ENCODE measurements at regions not wholly inside any gene's neighbourhood (a gene's known extent, or its start where the extent isn't known, plus 50 kb on each side); places are given as distances from the start of the nearest gene placed in this dataset.
"Not testable (repeated sequence)": the region's sequence is repeated elsewhere in the genome, so short reads cannot be mapped to it uniquely, and the experiment has no call there.

- DNase-seq = no peak
Observed at GRCh38 chr1:55894521-55894920, 679.4 kb upstream of the USP24 start.

- DNase-seq = no peak
Observed at GRCh38 chr1:55893155-55893554, 678.0 kb upstream of the USP24 start.

GRCh38 chr1:55888685-55889317 lies 673.6 kb upstream of the USP24 start:
- DNase-seq = no peak

DNA sequence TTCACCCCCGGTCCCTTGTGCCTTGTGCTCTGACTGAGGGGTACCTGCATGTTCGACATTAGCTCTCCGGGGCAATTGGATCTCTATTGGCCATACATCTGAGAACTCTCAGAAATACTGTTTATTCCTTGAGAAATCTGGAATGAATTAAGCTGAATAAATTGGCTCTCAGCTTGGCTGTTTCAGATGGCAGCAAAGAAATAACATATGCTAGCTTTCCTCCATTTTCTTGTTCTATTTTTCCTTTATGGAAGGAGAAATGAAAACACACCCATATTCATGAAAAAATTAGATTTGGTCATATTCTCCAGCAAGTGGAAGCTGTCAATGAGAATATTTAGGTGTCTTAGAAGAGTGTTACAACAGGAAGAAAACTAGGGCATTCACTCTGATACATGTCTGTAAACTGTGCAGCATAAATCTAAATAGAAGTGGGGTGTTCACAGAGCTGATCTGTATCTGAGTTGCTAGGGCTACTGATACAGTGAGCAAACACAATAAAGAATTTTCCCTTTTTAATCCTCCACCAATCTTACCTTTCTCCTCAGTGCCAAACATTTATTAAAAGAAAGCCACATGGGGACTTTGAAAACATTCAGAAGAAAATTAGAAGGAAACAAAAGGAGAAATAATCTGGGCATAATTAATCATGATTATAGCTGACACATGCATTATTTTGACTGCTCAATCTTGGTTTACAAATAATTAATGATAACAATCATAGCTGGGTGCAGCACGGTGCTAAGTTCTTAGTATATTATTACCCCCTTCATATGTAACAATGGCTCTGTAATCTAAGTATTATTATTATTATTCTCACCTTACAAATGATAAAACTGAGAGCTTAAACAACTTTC lies 671.9 kb upstream of the USP24 start:
- no peak for DNase-seq

DNA sequence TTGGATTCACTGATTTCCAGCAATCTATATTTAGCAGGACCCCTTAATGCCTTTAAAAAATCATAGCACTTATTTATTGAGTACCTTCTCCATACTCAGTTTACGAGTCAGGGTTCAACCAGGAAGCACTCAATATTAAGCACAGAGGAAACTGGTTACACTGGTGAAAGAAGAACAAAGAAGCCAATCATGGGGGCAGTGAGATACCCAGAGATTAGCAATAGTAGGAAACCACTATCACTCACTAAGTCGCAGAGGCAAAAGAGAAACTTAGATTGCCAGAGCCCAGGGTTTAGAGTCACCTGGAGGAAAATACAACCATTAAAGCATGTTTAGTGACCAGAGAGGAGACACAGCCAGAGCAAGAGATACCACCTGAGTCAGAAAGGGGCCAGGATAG lies 670.5 kb upstream of the USP24 start:
- no peak for DNase-seq

- no peak for DNase-seq
Observed at GRCh38 chr1:55882931-55883330, 667.8 kb upstream of the USP24 start.

DNA sequence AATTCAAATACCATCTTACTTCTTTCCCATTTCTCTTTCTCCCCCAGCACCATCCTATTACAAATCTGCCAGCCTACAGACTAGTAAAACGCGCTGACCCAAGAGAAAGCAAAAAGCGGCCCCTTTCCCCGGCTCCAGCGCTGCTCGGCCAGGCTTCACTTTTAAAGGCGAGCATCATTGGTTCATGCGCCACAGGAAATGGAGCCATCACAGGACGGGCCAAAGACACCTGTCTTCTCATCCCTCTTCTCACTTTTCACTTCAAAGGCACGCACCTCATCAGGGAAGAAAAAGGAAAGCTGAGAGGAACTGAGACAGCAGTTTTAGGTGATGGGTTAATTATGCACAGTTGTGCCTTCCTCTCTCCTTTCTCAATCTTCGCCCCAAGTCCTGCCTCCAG lies 664.2 kb upstream of the USP24 start:
- no peak for DNase-seq

DNA sequence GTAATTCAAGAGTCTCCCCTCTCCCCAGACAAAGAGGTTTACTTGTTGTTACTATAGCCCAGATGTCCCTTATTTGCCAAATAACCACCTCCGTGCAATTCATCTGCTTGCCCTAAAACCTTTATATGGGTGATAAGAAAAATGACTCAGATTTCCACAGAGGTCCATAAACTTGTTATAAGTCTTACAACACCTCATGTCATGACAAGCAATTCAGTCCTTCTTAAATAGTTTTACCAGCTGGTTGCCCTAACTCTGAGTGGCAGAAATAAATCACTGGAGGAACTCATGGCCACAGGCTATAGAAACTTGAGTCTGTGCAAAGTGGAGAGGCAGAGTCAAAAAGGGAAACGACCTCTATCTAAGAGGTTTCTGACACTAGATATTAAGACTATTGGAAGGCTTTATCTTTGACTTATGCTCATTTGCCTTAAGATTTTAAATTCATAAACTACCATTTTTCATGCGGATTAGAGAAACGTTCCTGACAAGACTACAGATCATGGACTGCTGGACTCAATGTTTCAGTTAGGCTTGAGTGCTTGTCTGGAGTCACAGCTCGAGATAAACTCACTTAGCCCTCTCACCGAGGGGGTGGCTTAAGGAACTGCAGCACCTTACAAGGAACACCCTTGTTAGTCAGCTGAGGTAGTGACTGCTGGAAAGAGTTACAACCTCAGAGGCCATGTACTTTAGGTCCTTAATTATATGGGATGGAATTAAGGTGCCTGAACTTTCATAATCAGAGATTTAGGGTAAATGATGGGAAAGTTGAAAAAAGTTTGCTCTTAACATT lies 662.5 kb upstream of the USP24 start:
- DNase-seq = no peak

GRCh38 chr1:55876276-55877060 lies 661.3 kb upstream of the USP24 start:
- no peak for DNase-seq

DNA sequence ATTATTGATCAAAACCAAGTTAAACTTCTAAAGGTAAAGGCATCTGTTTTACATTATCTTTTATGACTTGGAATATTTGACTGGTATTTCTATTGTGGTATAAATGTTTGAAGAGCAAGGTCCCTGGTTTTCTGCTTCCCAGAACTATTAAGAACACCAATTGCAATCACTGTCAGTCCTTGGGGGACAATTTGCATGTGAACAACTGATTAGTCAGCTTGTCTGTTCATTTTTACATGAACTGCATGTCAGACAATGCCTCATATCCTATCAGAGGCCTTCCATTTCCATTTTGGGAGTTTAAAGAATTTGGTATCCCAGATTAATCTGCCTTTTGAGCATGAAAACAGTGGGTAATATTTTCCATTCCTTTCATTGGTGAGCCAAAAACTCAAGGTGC lies 654.9 kb upstream of the USP24 start:
- DNase-seq = no peak

DNA sequence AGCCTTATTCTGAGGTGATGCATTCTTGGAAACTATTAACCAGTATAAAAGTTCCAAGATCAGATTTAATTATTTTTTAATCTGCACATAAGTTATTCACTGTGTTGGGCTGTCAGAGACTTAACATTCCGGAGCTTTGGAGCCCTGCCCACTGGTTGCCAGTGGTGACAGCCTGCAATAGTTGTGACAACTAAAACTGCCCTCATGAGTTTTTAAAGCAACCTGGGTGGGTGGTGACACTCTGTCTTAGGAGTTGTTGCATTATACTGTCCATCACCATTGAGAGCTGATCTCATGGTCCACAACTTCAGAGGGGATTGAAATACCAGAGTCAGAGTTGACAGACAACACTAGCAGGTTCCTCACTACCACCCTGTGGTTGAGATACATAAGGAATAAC lies 653.9 kb upstream of the USP24 start:
- peak; percentile 49 for DNase-seq

DNA sequence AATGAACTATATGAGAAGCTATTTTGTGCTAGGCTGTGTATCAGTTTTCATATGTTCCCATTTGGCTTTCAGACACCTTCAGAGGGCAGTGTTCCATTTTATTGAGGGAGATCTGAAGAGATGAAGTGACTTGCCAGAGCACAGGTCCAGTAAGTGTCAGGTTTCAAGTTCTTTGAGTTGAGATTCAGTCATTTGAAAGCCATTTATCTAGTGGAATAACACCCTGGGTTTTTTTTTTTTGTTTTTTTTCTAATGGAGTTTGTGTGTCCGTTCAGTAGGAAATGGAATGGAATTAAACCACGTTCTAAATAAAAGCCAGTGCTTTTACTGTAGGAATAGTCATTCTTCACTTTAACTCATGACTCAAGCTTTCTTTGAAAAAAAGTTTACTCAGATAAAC lies 652.9 kb upstream of the USP24 start:
- no peak for DNase-seq

- DNase-seq = no peak
Observed at GRCh38 chr1:55867304-55867843, 652.2 kb upstream of the USP24 start.

- not testable (repeated sequence) for DNase-seq
Observed at GRCh38 chr1:55865778-55866177, 650.6 kb upstream of the USP24 start.

DNA sequence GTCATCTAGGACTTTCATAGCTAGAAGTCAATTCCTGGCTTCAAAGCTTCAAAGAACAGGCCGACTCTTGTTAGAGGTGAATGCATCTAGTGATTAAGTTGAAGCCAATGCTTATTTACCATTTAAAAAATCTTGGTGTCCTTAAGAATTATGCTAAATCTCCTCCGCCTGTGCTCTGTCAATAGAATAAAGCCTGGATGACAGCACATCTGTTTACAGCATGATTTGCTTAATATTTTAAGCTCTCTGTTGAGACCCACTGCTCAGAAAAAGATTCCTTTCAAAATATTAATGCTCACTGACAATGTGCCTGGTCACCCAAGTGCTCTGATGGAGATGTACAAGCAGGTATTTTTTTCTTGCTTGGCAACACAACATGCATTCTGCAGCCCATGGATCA lies 649.1 kb upstream of the USP24 start:
- DNase-seq = no peak

DNA sequence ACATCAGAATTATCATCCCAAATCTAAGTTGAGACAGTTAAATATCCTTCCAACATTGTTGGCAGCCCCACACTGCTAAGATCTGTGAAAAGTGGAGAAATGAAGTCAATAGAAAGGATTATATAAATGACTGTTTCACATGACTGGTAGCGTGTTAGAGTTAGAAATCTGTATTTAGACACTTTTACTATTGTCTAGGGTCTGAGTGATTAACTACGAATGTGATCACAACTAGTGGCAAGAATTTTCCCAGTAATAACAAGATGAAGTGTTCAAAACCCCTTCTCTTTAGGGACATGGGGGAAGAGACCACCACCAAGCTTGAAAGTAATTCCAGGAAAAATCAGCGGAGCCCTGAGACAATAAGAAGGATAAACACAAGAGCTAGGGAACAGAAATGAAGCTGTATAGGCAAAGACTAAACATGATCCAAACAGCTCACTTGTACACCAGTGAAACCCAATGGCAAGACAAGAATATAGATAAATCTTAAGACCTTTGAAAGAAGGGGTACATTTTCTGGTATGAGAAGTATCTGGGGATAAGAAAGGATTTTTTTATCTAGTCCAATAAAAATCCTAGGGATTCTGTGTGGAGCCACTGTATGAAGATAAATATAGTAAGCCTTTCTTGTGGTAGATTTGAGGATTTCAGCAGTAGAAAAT lies 646.6 kb upstream of the USP24 start:
- no peak for DNase-seq

DNA sequence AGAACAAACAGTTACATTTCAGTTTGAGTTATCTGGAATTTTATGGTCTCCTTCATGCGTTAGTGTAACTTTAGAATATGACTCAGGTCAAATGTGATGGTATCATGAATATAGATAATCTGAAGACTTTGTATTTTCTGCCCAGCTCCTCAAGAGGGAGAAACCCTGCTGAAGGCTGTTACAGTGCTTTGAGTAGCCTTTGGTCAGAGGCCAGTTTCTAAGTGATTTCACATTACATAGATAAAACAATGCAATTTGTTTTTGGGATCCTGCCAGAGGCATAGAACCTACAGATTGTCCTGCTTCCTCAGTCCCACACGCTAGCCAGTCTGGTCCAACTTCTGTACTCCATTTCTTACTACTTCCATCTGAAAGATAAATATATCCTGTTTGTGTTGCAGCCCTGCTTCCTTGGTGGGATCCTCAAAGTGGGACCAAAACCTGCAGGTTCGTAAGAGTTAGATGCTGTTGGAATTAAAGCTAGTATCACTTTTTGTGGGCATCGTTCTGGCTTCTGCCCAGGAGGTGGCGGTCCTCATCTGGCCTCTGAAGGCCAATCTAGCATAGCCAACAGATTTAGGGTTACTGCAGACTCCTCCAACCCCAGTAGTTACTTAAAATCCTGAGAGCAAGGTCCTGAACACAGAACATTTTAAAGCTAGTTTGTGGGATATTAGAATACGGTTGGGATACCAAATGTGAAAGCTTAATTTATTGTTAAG lies 645.8 kb upstream of the USP24 start:
- no peak for DNase-seq

GRCh38 chr1:55860326-55860725 lies 645.2 kb upstream of the USP24 start:
- no peak for DNase-seq

GRCh38 chr1:55854911-55855310 lies 639.7 kb upstream of the USP24 start:
- no peak for DNase-seq

DNA sequence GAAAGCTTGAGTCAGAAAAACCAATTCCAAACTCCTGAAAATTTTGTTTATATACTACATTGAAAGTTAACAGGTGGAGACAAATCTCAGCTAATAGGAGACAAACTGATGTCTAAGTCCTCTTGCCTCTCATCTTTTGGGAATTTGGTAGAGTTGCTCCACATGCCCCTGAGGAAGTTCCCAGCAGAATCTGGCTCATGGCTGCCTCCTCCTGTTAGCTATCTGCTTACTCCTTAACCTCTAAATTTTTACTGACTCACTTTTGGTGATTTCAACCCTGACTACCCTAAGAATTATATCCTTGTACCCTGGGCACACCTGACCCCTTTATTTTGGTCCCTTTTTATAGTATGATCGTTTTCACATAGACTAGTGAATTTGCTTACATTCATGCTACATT lies 633.7 kb upstream of the USP24 start:
- DNase-seq = no peak

DNA sequence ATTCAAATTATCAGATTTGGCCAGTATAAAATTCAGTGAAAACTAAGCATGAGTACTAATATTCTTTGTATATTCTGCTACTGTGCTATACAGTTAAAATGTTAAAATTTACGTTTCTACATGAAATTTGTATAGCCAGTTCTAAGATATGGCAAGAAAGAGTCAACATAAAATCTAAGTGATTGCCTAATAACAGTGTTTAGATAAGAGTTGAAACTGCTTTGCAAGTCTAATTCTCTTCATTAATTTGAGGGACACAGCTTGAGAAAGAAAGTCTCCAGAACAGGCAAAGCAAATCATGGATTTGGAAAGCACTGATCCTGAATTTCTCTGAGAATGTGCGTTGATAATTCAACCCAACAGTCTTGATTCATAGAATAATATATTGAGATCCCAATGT lies 630.9 kb upstream of the USP24 start:
- DNase-seq = no peak
